WI38 (cell line): ENCODE measurements at regions not wholly inside any gene's neighbourhood (a gene's known extent, or its start where the extent isn't known, plus 50 kb on each side); places are given as distances from the start of the nearest gene placed in this dataset.

Experiments used
- H3K4me3 ChIP-seq: 2 replicates; pipeline ENCODE4 v1.5.1; 2011; ENCODE audit warnings: low read depth, mild to moderate bottlenecking, control low read depth, low read length
- TF ChIP-seq, protein P1 (sequence below): IDR thresholded peaks from 2 replicates; pipeline ENCODE4 v1.5.1; 2012; ENCODE audit warnings: low read depth, mild to moderate bottlenecking, control low read depth, low read length

DNA sequence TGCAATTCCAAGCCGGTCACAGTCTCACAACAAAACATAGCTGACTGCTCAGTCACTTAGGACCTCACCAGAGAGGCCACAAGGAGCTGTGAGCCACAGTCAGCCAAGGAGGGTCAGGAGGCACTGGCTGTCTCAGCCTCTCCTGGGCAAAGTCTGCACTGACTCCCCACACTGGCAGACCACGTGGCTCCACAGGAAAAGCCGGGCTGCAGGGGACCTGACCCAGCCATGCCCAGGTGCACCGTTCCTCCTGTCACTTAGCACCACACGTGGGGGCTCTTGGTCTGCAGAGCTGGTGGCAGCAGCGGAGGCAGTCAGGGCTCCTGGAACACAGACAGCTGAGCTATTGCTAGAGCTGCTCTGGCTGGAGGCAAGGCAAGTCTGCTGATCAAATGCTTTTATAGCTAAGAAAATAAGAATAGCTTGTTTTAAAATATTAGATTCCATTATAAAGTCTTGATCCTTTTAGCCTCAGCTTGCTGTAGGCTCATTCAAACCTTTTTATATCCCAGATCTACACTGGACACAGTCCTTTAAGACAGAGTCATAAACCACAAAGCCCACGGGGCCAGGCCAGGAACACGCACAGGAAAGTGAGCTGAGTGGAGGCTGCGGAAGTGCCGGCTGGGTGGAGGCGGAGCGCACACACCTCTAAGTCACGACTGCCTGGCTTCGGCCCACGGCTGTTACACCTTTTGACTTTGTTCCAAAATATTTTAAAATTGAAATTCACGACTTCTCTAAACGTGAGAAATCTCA, 744.1 kb downstream of the UQCRFS1 start:
- no peak overlapping the region for H3K4me3 ChIP-seq
- TF ChIP-seq, protein P1, sequence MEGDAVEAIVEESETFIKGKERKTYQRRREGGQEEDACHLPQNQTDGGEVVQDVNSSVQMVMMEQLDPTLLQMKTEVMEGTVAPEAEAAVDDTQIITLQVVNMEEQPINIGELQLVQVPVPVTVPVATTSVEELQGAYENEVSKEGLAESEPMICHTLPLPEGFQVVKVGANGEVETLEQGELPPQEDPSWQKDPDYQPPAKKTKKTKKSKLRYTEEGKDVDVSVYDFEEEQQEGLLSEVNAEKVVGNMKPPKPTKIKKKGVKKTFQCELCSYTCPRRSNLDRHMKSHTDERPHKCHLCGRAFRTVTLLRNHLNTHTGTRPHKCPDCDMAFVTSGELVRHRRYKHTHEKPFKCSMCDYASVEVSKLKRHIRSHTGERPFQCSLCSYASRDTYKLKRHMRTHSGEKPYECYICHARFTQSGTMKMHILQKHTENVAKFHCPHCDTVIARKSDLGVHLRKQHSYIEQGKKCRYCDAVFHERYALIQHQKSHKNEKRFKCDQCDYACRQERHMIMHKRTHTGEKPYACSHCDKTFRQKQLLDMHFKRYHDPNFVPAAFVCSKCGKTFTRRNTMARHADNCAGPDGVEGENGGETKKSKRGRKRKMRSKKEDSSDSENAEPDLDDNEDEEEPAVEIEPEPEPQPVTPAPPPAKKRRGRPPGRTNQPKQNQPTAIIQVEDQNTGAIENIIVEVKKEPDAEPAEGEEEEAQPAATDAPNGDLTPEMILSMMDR, result no peak

DNA sequence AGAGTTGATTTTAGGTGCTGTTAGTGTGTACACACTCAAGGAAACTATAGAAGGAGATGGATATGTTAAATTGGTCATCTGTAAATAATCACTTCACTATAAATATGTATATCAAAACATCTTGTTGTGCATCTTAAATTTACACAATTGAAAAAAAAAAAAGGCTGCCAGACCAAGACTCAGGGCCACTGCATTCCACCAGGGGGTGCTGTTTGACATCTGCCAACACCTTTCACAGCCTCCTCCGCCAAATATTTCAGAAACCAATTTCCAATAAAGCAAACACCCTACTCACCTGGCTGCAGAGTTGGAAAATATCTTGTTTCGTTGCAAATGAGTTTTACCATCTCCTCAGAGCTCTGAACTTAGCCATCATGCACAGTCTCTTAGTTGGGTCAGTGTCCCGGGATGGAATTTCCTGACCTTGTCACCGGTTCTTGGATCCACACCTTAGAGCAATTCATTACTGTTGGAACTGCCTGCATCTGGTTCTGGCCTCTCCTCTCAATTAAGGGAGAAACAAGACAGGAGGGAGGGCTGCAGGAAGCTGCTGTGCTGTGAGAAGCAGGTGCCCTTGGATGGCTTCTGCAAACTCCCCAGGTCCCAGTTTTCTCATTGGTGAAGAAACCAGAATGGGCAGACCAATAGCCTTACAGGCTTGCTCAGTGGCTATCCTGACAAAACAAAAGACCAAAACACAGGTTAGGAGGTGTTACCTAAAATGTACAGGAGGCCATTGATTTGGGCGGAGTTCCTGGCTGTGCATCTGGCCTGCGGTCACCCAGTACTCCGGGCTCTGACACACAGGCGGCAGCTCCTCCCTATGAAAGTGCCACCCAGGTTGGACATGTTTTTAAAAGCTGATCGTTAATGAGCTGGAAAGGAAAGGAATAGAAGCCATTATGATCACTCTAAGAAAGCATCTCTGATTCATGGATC, 746.6 kb downstream of the UQCRFS1 start:
- TF ChIP-seq, protein P1, result no peak
- H3K4me3 ChIP-seq, result no peak overlapping the region

DNA sequence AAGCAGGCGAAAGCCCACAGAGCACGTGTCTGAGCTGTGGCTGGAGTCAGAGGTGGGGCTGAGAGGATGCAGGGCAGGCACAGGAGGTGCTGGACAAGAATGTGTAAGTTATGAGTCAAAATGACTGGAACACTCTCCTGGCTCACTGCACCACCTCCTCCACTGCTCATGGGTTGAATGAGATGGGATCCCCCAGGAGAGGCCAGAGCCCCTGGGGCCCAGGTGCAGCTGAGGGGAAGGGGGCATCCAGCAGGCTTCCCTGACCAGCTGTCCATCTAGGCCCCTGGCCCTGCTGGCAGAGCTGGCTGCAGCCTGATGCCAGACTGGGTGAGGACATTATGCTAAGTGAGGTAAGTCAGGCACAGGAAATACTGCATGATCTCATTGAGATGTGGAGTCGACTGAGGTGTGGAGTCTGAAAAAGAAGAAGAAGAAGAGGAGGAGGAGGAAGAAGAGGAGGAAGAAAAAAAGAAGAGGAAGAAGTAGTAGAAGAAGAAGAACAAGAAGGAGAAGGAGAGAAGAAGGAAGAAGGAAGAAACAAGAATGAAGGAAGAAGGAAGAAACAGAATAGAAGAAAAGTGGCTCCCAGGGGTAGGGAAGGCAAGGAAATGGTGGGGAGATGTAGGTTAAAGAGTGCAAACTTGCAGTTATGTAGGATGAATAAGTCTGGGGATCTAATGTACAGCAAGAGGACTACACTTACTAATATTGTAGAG, 747.4 kb downstream of the UQCRFS1 start:
- H3K4me3 ChIP-seq, result no peak overlapping the region
- TF ChIP-seq, protein P1, result no peak

DNA sequence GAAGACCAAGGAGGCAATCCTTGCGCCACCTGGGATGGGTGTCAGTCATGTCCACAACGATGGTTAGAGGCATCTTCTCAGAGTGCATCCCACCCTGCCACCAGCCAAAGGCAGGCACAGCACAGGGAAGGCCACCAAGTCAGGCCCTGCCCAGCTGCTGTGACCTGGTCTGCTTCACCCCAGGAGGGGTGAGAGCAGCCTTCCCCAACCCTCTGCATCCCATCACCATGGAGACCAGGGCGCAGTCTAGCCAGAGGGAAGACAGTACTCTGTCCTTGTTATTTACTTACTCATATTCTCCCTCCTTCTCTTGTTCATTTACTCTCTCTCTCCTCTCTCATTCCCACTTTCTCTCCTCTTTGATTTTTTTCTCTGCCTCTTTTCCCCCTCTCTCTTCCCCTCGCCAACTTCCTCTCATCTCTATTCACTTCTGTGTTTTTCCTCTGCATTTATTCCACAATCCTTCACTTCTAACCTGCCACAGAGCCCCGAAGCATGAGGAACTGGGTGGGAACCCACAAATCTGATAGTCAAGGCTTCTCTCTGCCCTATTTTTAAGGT, 749.4 kb downstream of the UQCRFS1 start:
- H3K4me3 ChIP-seq, result no peak overlapping the region
- TF ChIP-seq, protein P1, result no peak

DNA sequence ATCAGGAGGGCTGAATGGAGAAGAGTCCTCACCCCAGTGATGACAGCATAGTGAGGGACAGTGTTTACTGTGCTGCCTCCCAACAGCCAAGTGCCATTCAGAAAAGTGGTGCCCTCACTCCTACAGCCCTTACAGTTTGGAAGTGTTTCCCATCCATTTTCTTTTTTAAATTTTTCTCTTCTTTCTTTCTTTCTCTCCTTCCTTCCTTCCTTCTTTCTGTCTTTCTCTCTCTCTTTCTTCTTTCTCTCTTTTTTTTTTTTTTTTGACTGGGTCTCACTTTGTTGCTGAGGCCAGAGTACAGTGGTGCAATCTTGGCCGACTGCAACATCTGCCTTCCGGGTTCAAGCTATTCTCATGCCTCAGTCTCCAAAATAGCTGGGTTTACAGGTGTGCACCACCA, 755.3 kb downstream of the UQCRFS1 start:
- H3K4me3 ChIP-seq, result no peak overlapping the region
- TF ChIP-seq, protein P1, result no peak

DNA sequence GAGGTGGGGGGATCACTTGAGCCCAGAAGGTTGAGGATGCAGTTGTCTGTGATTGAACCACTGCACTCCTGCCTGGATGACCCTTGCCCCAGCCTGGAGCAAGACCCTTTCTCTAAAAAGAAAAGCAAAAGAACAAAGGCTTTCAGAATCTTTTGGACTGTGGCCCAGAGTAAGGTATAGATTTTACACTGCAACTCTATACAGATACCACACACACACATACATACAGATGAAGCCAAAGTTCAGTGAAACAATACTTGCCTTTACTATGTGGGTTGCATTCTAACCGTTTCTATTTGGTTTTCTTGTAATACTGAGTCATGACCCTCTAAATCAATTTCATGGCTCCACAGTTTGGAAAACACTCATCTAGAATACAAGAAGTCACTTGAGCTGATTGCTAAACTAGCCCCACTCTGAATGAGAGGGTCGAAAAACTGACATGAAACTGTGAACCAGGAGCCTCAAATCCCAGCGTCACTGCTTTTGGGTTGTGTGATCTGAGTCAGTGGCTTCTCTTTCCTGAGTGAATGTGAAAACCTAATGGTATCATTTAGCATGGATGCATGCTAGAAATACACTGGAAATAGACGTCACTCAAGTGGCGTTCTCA, 756.1 kb downstream of the UQCRFS1 start:
- TF ChIP-seq, protein P1, result no peak
- no peak overlapping the region for H3K4me3 ChIP-seq
